Activated CD4-positive, alpha-beta T cell treated with anti-CD3 and anti-CD28 coated beads for 48 hours (primary cell): ENCODE measurements at regions not wholly inside any gene's neighbourhood (a gene's known extent, or its start where the extent isn't known, plus 50 kb on each side); places are given as distances from the start of the nearest gene placed in this dataset.

Experiments
- DNase-seq: peaks from one replicate; pipeline ENCODE4 v3.0.0-alpha.2; 2020

DNA sequence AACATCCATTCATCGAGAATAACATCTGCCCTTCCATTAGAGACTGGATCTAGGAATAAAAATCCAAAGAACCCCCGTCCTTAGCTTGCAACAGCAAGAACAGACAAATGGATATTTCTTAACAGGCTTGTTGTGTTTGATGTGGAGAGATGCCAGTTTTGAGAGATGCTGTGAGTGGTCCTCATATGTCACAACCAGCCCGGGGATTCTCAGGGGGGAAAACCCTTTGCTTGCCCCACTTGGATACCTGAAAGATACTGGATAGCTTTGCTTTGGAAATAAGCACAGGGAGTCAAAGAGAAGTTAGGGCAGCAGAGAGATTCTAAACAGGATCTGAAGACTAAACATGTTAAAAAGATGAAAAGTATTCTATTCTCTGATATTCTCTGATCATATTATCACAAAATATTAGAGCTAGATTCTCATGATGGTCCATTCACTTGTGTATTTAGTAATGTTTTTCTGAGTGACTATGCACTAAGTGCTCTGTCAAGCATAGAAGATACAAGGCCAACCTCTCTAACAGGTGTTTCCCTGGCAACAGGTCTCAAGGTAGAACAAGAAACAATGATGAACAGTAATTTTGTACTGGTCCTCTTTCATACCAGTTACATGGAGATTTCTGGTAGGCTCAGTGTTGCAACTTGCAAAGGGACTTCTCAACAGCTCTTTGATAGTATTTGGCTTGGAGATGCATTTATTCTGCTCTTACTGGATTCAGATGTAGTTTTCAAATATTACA lies 348.2 kb downstream of the MYCN start:
- no peak for DNase-seq

DNA sequence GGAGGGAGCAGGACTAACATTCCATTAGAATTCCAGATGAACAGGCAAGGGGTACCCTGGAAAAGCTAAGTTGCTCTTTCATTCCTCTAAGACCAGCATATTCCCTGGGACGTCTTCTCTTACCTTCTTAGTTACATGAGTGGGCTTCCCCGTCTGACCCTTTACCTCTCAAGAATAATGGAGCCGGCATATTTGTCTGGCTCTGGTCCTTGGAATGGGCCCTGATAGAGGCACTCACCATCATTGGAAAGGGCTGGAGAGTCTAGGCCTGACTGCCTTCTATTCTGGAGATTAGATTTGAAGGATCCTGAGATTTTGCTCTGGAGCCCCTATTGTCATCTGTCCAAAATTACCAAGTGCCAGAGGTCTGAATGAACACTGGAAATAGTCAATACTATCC lies 347.5 kb downstream of the MYCN start:
- no peak for DNase-seq

DNA sequence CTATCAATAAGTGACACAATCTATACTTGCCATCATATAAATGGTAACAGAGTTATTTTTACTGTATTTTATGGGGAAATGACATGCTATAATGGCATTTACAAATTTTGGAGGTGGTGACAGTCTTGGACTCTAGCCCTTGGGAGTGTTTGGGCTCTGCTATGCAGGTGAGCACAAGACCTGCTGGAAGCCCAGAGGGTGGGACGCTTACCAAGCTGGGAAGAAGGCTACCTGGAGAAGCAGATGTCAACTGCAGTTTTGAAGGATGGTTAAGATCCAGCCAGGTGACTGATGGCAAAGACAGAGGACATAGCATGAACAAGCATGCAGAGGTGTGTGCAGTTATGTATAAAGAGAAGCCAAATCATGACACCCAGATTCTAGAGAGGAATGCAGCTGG lies 346.9 kb downstream of the MYCN start:
- DNase-seq: no peak

GRCh38 chr2:16285813-16286510 lies 345.6 kb downstream of the MYCN start:
- DNase-seq: no peak

GRCh38 chr2:16284941-16285625 lies 344.7 kb downstream of the MYCN start:
- no peak for DNase-seq

DNA sequence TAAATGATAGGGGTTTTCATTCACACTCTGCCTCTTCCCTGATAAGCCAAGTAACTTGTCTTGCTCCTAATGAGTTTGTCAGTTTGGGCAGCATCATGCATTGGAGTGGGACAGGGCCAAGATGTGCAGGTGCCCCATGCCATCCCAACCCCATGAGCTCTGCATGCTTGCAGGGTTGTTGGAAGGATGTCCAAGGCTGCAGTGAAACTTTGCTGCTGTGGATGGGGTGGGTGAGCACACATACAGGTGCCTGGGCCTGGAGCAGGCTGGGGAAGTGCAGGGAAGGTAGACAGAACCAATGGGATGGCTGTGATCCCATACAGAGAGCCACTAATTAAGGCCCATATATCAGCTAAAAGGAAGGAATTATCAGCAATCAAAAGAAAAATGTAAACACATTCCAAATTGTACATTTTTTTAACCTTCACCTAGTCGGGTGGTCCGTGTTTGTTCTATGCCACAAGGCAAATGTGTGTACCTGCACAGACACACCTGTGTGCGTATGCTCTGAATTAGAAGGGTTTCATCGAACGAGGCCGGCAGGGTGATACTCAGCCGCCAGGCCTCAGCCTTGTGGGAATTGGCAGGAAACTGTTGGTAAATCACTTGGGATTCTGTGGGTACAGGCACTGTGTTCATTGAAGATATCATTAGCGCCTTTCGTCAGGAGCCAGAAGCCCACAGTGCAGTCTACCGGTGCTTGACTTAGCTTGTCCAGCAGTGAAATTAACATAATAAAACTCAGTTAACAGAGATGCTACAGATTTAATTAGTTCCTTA lies 342.9 kb downstream of the MYCN start:
- DNase-seq: no peak

GRCh38 chr2:16282511-16282910 lies 342.2 kb downstream of the MYCN start:
- DNase-seq: no peak

GRCh38 chr2:16281451-16282335 lies 341.3 kb downstream of the MYCN start:
- peak; percentile 9 for DNase-seq

- no peak for DNase-seq
Measured at GRCh38 chr2:16280081-16280480, 339.7 kb downstream of the MYCN start.

DNA sequence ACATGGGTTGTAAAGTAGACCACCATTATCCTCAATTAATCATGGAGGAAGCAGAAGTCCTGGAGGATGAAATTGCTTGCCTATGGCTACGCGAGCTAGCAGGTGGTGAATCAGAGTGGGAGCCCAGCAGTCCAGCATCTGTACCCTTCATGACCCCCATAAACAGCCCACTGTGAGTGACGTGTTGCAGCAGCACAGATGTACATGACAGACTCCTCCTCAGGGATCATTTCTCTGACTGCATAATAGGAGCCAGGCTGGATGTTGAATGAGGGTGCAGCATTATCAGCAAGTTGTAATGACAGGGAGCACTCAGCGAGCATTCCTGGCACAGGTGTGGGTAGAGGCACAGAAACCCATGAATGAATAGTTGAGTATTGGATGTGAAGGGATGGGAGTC lies 339.3 kb downstream of the MYCN start:
- no peak for DNase-seq

- DNase-seq: no peak
Measured at GRCh38 chr2:16279201-16279570, 338.8 kb downstream of the MYCN start.

- no peak for DNase-seq
Measured at GRCh38 chr2:16278421-16279200, 338.3 kb downstream of the MYCN start.

GRCh38 chr2:16277117-16277516 lies 336.8 kb downstream of the MYCN start:
- no peak for DNase-seq

- no peak for DNase-seq
Measured at GRCh38 chr2:16275661-16276060, 335.3 kb downstream of the MYCN start.

GRCh38 chr2:16275131-16275530 lies 334.8 kb downstream of the MYCN start:
- DNase-seq: no peak

DNA sequence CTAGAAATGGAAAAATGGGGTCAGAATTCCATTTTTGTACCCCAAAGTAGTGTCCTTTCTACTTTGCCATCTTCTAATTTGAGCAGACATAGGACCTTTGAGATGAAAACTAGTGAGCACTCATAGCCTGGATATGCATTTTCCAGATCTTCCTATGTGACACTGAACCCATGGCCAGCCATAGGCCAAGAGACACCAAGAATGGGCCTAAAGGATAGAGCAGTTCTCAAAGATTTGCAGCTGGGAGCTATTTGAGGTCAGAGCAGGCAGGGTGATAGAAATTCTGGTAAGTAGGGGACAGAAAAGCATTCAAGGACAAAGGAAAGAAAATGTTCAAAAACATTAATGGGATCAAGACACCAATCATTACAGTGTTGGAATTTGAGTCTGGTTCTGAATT lies 332.8 kb downstream of the MYCN start:
- no peak for DNase-seq

GRCh38 chr2:16272038-16272788 lies 331.9 kb downstream of the MYCN start:
- DNase-seq: no peak

DNA sequence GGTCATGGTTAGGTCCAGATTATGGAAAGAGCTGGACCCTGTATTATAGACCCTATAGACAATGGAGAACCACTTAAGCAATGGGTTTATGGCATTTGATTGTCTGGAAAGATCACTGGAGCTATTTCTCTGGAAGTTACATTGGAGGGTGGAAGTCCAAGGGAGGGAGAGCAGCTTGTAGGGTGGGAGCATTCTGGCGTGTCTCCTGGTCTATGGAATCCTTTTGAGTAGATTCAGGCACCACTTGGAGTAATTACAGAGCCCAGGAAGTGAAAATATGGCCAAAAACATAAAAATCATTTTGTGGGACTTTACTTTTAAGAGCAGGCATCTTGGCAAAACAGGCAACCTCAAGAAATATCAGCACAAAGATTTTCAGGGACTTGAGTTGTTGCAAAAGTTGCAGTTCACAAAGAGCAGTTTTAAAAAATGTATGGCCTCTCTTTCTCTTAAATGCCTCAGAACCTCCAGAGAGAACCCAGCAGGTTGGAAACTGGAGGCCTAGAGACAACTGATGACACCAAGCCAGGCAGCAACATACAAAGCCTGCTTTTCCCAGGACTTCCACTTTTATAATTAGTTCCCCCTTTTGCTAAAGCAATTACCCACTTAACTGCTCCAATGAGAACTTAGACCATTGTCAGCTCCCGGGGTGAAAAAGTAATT lies 331.0 kb downstream of the MYCN start:
- no peak for DNase-seq

GRCh38 chr2:16270441-16270840 lies 330.1 kb downstream of the MYCN start:
- DNase-seq: no peak
